HG02884 (cell line): ENCODE measurements at regions not wholly inside any gene's neighbourhood (a gene's known extent, or its start where the extent isn't known, plus 50 kb on each side); places are given as distances from the start of the nearest gene placed in this dataset.
A peak's percentile ranks its signal among the peaks of the same experiment; 100 is the strongest.
"Not testable (repeated sequence)": the region's sequence is repeated elsewhere in the genome, so short reads cannot be mapped to it uniquely, and the experiment has no call there.

ENCODE experiments used
- ATAC-seq: cut with Tn5 transposase; IDR thresholded peaks from one replicate; pipeline ENCODE4 v1.9.1; 2021; ENCODE audit warnings: mild to moderate bottlenecking, moderate library complexity; ENCODE audit not compliant: unreplicated experiment

DNA sequence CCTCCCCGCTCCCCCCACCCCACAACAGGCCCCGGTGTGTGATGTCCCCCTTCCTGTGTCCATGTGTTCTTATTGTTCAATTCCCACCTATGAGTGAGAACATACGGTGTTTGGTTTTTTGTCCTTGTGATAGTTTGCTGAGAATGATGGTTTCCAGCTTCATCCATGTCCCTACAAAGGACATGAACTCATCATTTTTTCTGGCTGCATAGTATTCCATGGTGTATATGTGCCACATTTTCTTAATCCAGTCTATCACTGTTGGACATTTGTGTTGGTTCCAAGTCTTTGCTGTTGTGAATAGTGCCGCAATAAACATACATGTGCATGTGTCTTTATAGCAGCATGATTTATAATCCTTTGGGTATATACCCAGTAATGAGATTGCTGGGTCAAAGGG lies 104.3 kb downstream of the MTPN start:
- ATAC-seq, result not testable (repeated sequence)

- no peak for ATAC-seq
Measured at GRCh38 chr7:135862586-135863340, 114.2 kb upstream of the FAM180A start.

DNA sequence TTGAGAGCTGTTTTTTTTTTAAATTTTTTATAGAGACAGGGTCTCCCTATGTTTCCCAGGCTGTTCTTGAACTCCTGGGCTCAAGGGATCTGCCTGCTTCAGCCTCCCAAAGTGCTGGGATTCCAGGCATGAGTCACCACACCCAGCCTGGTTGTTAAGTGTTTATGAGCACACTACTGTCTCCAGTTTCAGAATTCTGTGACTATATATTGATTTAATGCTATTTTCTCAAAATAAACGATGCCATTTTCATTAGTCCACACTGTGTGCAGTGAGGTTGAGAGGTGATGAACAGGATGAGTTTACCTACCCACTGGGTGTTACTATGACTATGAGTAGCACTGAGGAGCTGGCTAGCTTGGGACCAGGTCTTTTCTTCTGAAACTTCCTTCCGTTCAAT lies 110.9 kb upstream of the FAM180A start:
- ATAC-seq, result no peak

DNA sequence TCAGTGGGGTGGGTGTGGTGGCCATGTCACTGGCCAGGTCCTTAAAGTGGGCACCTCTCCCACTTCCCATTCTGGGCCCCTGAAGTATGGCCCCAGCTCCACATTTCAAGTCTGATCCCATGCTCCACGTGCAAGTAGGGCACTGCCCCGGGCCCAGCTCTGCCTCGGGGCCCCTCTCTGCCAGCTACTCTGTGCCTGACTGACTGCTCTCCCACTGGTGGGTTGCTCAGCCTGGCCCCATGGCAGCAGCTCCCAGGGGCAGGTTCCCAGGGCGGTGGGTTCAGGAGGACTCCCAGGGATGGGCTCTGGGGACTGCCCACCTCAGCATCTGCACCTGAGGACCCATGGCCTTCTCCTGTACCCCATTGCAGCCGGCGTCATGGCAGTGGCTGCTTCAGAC lies 110.2 kb upstream of the FAM180A start:
- no peak for ATAC-seq

- no peak for ATAC-seq
Measured at GRCh38 chr7:135858379-135858778, 109.8 kb upstream of the FAM180A start.

- no peak for ATAC-seq
Measured at GRCh38 chr7:135857519-135858274, 109.1 kb upstream of the FAM180A start.

DNA sequence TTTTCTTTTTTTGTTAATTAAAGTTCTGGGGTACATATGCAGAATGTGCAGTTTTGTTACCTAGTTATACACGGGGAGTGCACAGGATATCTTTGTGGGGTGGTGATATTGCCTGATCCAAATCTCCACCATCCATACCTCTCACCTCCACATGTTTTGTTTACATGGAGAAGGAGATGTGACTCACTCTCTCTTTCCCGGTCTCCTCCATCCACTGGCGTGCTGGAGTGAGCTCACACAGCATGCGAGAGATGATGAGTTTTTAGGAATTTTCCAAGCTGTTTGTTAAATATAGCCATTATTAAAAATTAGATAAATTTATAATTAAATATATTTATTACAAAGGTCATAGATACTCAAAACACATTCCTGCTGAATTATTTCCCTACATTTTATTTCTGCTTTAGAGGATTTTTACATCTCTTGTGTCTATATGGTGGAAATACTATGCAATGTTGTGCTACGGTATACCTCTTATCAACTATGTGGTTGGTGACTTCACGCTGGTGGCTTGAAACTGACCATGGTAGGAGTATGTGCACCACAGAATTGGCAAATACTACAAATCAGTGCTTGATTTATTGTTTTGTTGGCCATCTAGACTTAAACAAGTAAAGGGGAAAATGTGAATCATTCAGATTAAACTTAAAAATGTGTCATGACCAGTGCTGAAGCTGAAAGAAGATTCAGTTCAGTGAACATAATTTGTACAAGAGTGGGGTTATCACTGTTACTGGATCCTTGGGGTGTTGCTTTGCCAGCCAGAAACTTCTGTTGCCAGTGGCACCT lies 107.9 kb upstream of the FAM180A start:
- ATAC-seq, result no peak

GRCh38 chr7:135855846-135856245 lies 107.2 kb upstream of the FAM180A start:
- no peak for ATAC-seq

GRCh38 chr7:135853499-135853898 lies 104.9 kb upstream of the FAM180A start:
- no peak for ATAC-seq

DNA sequence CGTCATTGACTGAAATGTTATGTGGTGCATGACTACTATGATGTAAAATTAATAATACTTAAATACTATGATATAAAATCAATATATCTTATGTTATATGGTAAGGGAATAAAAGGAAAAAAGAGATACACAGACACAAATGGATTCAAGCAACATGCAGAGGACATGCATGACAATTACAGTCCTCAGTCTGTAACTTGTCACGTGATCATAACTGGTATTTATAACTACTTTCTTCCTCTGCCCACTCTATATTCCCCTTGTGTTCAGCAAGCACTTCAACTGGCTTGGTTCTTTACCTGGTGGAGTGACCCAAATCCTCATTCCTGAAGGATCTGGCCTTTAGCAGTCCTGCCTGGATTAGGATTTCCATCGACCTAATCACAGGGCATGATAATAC lies 104.4 kb upstream of the FAM180A start:
- no peak for ATAC-seq

DNA sequence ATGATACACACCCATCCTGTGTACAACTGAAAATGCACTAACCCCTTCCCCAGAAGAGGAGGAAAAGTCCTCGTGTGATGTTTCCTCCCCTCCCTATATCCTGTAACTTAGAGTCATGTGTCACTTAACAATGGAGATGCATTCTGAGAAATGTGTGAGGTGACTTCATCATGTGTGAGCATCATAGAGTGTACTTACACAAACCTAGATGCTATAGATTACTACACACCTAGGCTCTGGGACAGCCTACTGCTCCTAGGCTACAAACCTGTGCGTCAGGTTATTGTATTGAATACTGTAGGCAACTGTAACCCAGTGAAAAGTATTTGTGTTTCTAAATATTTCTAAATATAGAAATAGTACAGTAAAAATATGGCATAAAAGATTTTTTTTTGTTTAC lies 98.6 kb upstream of the FAM180A start:
- no peak for ATAC-seq

- no peak for ATAC-seq
Measured at GRCh38 chr7:135846339-135846738, 97.7 kb upstream of the FAM180A start.

GRCh38 chr7:135845415-135846075 lies 96.9 kb upstream of the FAM180A start:
- ATAC-seq, result no peak

- no peak for ATAC-seq
Measured at GRCh38 chr7:135844903-135845302, 96.3 kb upstream of the FAM180A start.

- ATAC-seq, result peak; percentile 99
Measured at GRCh38 chr7:135843214-135843613, 94.6 kb upstream of the FAM180A start.

DNA sequence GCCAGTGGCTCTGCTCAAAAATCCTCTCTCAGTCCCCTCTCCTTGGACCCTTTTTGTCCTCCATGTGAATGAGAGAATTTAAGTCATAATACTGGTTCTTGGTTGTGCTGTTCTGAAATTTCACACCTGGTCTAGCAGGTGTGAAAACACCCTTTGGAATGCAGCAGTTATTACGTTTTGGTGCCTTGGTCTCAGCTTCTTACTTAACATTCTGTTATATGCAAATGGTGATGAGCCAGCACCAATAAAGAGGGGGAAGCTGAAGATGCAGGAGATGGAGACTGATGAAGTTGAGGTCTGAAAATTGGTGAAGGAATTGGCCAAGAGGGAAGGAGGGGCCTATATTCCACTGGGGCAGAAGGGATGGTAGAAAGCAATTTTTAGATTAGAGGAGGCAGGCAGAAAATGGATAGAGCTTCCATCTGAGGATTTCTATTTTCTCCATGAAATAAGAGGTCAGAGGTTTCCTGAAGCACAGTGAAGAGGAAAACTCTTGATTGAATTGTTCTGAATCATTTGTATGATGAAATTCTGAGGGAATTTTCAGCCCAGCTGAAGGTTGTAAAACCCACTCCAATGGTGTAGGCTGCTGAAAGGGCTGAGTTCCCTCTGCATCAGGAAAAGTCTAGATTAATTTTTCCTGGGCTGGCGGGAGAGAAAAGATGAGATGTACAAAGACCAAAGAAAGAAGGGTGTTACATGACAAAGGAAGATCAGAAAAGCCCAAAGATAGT lies 94.0 kb upstream of the FAM180A start:
- ATAC-seq, result no peak

DNA sequence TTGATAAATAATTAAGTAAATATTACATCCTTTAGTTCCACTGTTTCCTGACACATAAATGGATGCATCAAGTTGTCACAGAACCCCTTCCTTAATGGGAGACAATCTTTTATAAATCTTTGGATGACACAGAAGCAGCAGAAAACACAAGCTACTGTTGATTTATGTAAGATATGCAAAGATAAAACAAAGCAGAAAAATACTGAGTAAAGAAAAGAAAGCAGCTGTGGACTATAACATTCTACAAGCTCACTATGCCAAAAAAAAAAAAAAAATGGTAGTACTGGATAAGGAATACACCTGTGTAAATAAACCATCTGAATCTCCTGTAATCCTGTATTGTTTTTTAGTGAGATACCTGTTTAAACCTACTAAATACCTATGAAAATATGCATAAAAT lies 92.0 kb upstream of the FAM180A start:
- no peak for ATAC-seq

DNA sequence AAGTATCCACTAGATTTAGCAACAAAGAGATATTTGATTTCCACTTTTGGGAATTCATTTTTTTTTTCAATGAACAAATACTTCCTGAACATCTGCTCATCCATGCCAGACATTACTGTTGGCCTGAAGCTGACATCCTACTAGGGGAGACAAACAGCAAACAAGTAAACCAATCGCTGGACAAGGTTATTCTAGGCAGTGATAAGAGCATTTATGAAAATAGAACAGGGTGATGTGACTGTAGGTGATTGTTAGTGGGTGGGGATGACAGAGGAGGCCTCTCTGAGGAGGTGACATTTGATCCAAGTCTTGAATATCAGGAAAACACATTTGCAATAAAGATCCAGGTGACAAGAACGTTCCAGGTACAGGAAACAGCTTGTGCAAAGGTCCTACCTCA lies 89.1 kb upstream of the FAM180A start:
- no peak for ATAC-seq

GRCh38 chr7:135834266-135834665 lies 85.7 kb upstream of the FAM180A start:
- no peak for ATAC-seq

GRCh38 chr7:135833642-135834041 lies 85.0 kb upstream of the FAM180A start:
- ATAC-seq, result no peak
